GM12878 (cell line): ENCODE measurements at regions not wholly inside any gene's neighbourhood (a gene's known extent, or its start where the extent isn't known, plus 50 kb on each side); places are given as distances from the start of the nearest gene placed in this dataset.

Experiments
- ATAC-seq: fragments of 200-7000 bp; cut with Tn5 transposase; 3 replicates; pipeline ENCODE4 v1.9.1; 2020; ENCODE audit warnings: mild to moderate bottlenecking, moderate library complexity
- BruUV-seq: library from RNA; stranded (reverse); fragments of 400-500 nt; replicated peaks from 2 replicates; lab custom pipeline; 2021; lab: Mats Ljungman, UMichigan
- CTCF ChIA-PET: fragments of 300-600 bp; sonication (Branson Sonifier 250); formaldehyde crosslinking; extraction: SDS; loops from one replicate; lab custom pipeline; 2021; ENCODE audit warnings: inconsistent platforms; lab: Yijun Ruan, JAX
- POLR2A ChIA-PET: fragments of 350-600 bp; formaldehyde crosslinking; extraction: SDS; loops from one replicate; lab custom pipeline; 2021; ENCODE audit warnings: inconsistent platforms; lab: Charles Lee
- RAD21 ChIA-PET: fragments of 300-600 bp; sonication (Branson Sonifier 250); formaldehyde crosslinking; loops from one replicate; lab custom pipeline; 2023; ENCODE audit warnings: antibody characterized with exemption; ENCODE audit not compliant: unreplicated experiment; lab: Charles Lee
- SMC1A ChIA-PET: fragments of 300-600 bp; sonication (Branson Sonifier 250); formaldehyde crosslinking; loops from one replicate; lab custom pipeline; 2023; ENCODE audit not compliant: unreplicated experiment, uncharacterized antibody; lab: Charles Lee
- DNase-seq: peaks from one replicate; pipeline ENCODE4 v3.0.0-alpha.2; 2011; ENCODE audit warnings: low read depth, low spot score
- FAIRE-seq: peaks from 3 replicates; lab custom pipeline; 2011; peaks lifted over from hg19 to GRCh38; lab: Jason Lieb, UNC
- H2AFZ ChIP-seq: 2 replicates; pipeline ENCODE4 v1.6.0; 2011; ENCODE audit warnings: low read depth, low read length, control low read depth; ENCODE audit not compliant: control insufficient read depth
- H3K27ac ChIP-seq: 2 replicates; pipeline ENCODE4 v1.5.1; 2011; ENCODE audit warnings: control low read depth; ENCODE audit not compliant: control insufficient read depth, insufficient read depth
- H3K27me3 ChIP-seq, 2 experiments: replicated peaks in 1 of 2; 2 replicates each; pipeline versions ENCODE4 v1.6.0 to v1.6.1; 2011; ENCODE audit warnings: low read length in 1 of 2; ENCODE audit not compliant: control insufficient read depth in 2 of 2, insufficient read depth in 2 of 2
- H3K36me3 ChIP-seq, 2 experiments: 2 replicates each; pipeline ENCODE4 v1.5.1; 2011; ENCODE audit warnings: low read length in 1 of 2; ENCODE audit not compliant: control insufficient read depth in 2 of 2, insufficient read depth in 2 of 2
- H3K4me1 ChIP-seq: 2 replicates; pipeline ENCODE4 v1.6.1; 2011; ENCODE audit warnings: mild to moderate bottlenecking, low read length, moderate library complexity, mixed read lengths; ENCODE audit not compliant: control insufficient read depth, insufficient read depth
- H3K4me2 ChIP-seq: 2 replicates; pipeline ENCODE4 v1.6.0; 2011; ENCODE audit warnings: control low read depth; ENCODE audit not compliant: control insufficient read depth, insufficient read depth
- H3K4me3 ChIP-seq: fragments of 200-600 bp; sonication (generic); 2 replicates; pipeline ENCODE4 v1.5.1; 2016
- H3K79me2 ChIP-seq: 2 replicates; pipeline ENCODE4 v1.6.0; 2011; ENCODE audit warnings: low read length; ENCODE audit not compliant: control insufficient read depth, insufficient read depth
- H3K9ac ChIP-seq: 2 replicates; pipeline ENCODE4 v1.8.0; 2011; ENCODE audit warnings: low read length, control low read depth, mixed read lengths; ENCODE audit not compliant: control insufficient read depth, insufficient read depth
- H3K9me3 ChIP-seq: replicated peaks from 3 replicates; pipeline ENCODE4 v1.5.1; 2011; ENCODE audit warnings: mild to moderate bottlenecking, low read length; ENCODE audit not compliant: control insufficient read depth, insufficient read depth
- H4K20me1 ChIP-seq: 2 replicates; pipeline ENCODE4 v1.6.0; 2011; ENCODE audit not compliant: control insufficient read depth, insufficient read depth
- ASH2L ChIP-seq: fragments of 300-600, 200-600 bp; sonication (generic); IDR thresholded peaks from 2 replicates; pipeline ENCODE4 v1.6.1; 2017; ENCODE audit warnings: low read depth, mild to moderate bottlenecking, borderline replicate concordance
- CREB1 ChIP-seq: IDR thresholded peaks from 2 replicates; pipeline ENCODE4 v1.6.1; 2012; ENCODE audit warnings: low read depth, mild to moderate bottlenecking, inconsistent platforms
- EED ChIP-seq: sonication (generic); IDR thresholded peaks from 2 replicates; pipeline ENCODE4 v1.6.1; 2016; ENCODE audit warnings: antibody characterized with exemption, low read depth
- ESRRA ChIP-seq: IDR thresholded peaks from 2 replicates; pipeline ENCODE4 v1.6.1; 2012; ENCODE audit warnings: mild to moderate bottlenecking, low read length, improper control_type of control experiment
- MLLT1 ChIP-seq: fragments of 450-650 bp; IDR thresholded peaks from 2 replicates; pipeline ENCODE4 v1.6.1; 2016; ENCODE audit warnings: mild to moderate bottlenecking
- NFXL1 ChIP-seq: fragments of 450-650 bp; IDR thresholded peaks from 2 replicates; pipeline ENCODE4 v1.6.1; 2017; ENCODE audit warnings: antibody characterized with exemption, mild to moderate bottlenecking, borderline replicate concordance
- STAT3 ChIP-seq: IDR thresholded peaks from 2 replicates; pipeline ENCODE4 v1.6.1; 2011; ENCODE audit warnings: low read depth, low read length, improper control_type of control experiment
- ZBTB4 ChIP-seq: fragments of 450-650 bp; formaldehyde crosslinking; IDR thresholded peaks from 2 replicates; pipeline ENCODE4 v1.4.0; 2022; ENCODE audit warnings: mild to moderate bottlenecking, moderate library complexity
- WGBS: methylation state at CpG from one replicate; pipeline ENCODE4 v1.1.6; 2016; ENCODE audit warnings: low lambda C conversion rate; ENCODE audit not compliant: insufficient replicate concordance, insufficient coverage; ENCODE audit errors: missing lambda C conversion rate; 5-methylcytosine and 5-hydroxymethylcytosine counted together
- in situ Hi-C: fragments of 300-500 bp; cut with MboI; formaldehyde crosslinking; loops from 9 replicates; pipeline ENCODE4 v1.14.3; 2018; ENCODE audit warnings: mixed read lengths
- intact Hi-C: fragments of 100-400 bp; cut with micrococcal nuclease; formaldehyde crosslinking; loops from one replicate; pipeline ENCODE4 v1.14.2; 2022; ENCODE audit not compliant: unreplicated experiment

GRCh38 chr7:153385502-153385901 is 626.0 kb downstream of the ACTR3B start (continued):
- no peak for TF ChIP-seq MLLT1
- TF ChIP-seq, all 136 proteins: peak for 0

- ATAC-seq (no peak), FAIRE-seq (no peak), DNase-seq (no peak)
- Histone ChIP-seq H3K4me2 (no peak overlapping the region), H4K20me1 (no peaks in the 10 kb centered on the region), H3K79me2 (no peaks in the 10 kb centered on the region), H3K9ac (no peak overlapping the region), H3K4me3 (no peak overlapping the region), H2AFZ (no peak overlapping the region), H3K27me3 (no peaks in the 10 kb centered on the region), H3K27ac (no peak overlapping the region), H3K9me3 (no peaks in the 10 kb centered on the region), H3K4me1 (no peaks in the 10 kb centered on the region), H3K36me3 (no peaks in the 10 kb centered on the region)
- ChIA-PET RAD21 (no interaction called here), SMC1A (no interaction called here), CTCF (interaction anchor here (0.7 kb wide), 1 partner anchor 9 kb away, joined by 3 read pairs; no protein-coding TSS in a partner anchor), POLR2A (no interaction called here)
- intact Hi-C loops (loop anchor here (10.0 kb wide), 1 partner anchor 1358 kb away; no protein-coding TSS in a partner anchor), in situ Hi-C loops (no loop called here)
- BruUV-seq, result no TSS peak
- TF ChIP-seq ZBTB4 (no peak), EED (no peak), ASH2L (no peak), CREB1 (no peak), NFXL1 (no peak), ESRRA (no peak), STAT3 (no peak)
- WGBS, result 6% methylated on average over 10 of the region's 10 CpGs
Observed at GRCh38 chr7:153386556-153386955, 627.0 kb downstream of the ACTR3B start.
